GM18519 (cell line): ENCODE measurements at regions not wholly inside any gene's neighbourhood (a gene's known extent, or its start where the extent isn't known, plus 50 kb on each side); places are given as distances from the start of the nearest gene placed in this dataset.

Experiments used
- ATAC-seq: cut with Tn5 transposase; IDR thresholded peaks from one replicate; pipeline ENCODE4 v1.9.1; 2021; ENCODE audit warnings: mild to moderate bottlenecking, moderate library complexity; ENCODE audit not compliant: unreplicated experiment, low FRiP score

- no peak for ATAC-seq
Observed at GRCh38 chr3:111244760-111245159, 173.1 kb downstream of the NECTIN3 start.

DNA sequence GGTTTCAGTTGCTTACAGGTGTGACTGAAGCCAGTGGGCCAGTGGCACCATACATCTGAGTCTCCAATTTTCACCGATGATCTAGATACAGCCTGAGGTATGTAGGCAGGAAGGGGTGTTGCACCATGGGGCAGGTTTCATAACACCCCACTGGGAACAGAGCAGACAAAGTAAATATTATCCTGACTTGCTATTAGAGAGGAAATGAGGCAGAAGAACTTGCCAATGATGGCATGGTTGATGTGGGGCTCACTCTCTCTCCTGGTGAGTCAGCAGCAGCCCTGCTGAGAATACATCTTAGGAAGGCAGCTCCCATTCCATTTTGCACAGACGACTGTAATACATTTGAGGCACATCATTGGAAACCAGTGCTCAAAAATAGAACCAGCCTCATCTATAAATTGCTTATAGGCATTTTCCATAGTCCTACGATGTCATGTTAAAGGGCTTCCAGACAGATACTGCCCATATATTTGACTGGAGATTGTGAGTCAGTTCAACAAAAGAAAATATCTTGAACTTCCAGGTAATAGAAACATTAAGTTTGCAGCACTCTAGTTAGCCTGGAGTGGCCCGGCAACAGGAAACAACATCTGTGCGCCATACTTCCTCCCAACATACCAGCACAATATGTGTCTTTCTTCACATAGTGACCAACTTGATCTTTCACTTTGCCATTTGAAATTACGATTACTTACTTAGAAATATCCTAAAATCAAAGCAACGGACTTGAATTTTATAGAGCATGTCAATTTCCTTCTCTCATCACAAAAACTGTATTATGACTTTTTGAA lies 175.5 kb downstream of the NECTIN3 start:
- no peak for ATAC-seq

- no peak for ATAC-seq
Observed at GRCh38 chr3:111248406-111248805, 176.8 kb downstream of the NECTIN3 start.

- ATAC-seq = no peak
Observed at GRCh38 chr3:111249421-111249820, 177.8 kb downstream of the NECTIN3 start.

DNA sequence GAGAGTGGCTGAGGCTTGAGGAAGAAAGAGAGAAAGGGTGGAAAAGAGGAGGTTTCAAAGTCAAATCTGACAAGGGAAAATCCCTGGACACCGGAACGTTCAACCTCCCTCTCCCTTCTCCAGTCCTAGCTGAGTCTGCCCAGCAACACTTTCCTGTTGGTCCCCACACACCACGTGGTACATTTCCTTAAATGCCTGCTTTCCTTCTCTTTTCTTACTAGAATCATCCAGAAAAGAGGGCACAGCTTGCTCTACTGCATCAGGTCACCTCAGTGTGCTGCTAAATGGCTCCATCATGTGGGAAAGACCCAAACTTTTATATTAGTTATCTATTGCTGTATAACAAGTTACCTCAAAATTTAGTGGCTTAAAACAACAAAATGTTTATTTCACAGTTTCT lies 181.2 kb downstream of the NECTIN3 start:
- peak; percentile 59 for ATAC-seq

- no peak for ATAC-seq
Observed at GRCh38 chr3:111253733-111254132, 182.1 kb downstream of the NECTIN3 start.

DNA sequence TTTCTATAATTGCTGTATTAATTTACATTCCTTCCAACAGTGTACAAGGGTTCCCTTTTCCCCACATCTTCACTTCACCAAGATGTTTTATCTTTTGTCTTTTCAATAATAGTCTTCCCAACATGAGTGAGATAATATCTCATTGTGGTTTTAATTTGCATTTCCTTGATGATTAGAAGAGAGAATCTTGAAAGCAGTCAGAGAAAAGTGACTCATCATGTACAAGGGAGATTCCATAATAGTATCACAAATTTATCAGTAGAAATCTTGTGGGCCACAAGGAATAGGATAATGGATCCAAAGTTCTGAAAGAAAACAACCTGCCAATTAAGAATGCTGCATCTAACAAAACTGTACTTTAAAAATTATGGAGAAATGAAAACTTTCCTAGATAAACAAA lies 189.3 kb downstream of the NECTIN3 start:
- ATAC-seq = peak; percentile 85

DNA sequence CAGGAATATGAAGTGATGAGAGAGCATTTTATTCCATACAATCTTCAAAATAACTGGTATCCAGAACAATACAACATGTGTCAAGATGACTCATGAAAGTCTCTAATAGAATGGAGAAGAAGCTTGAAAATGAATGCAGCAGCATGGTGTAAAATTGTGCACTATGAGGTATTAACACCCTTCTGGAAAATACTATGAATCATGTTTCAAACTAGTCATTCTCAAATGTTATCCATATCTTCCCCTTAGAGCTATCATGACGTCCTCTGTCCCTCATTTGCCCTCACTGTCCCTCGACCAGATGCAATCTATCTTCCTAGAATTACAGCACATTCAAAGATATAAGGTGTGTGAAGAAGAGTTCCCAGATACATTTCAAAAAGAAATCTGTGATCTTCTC lies 198.2 kb downstream of the NECTIN3 start:
- no peak for ATAC-seq

GRCh38 chr3:111277226-111277625 lies 205.6 kb downstream of the NECTIN3 start:
- no peak for ATAC-seq

GRCh38 chr3:111278959-111279358 lies 207.3 kb downstream of the NECTIN3 start:
- ATAC-seq = no peak

DNA sequence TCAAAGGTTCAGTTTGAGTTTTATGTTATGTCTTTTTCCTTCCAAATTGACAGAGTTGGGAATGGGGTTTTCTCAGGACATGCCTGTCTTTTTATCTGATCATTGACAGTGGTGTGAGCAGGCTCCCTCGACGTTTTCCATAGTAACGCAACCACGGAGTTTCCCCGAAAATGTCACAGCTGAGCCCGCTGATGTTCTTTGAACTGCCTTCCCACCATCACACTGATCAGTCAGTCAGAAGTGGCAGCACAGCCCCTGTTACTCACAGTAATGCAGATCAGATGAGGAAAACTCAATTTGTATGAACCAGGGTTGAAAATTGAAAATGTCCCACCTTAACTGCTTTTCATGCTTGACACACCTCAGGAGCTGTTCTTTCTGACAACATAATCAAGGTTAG lies 210.4 kb downstream of the NECTIN3 start:
- no peak for ATAC-seq

DNA sequence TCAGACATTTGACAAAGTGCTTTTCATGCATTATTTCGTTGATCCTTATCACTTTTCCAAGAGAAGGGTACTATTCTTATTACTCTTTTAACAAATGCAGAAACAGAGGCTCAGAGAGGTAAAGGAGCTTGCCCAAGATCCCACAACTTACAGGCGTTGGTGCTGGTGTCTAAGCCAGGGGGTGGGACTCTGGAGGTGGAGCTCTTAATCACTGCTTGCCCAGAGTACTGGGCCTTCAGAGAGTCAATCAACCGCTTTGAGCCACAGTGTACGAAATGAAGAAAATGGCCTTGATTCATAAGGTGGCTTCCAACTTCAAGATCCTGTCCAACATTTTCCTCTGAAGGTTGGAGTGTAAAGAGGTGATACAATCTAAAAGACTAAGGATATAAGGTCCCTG lies 211.5 kb downstream of the NECTIN3 start:
- ATAC-seq = no peak

DNA sequence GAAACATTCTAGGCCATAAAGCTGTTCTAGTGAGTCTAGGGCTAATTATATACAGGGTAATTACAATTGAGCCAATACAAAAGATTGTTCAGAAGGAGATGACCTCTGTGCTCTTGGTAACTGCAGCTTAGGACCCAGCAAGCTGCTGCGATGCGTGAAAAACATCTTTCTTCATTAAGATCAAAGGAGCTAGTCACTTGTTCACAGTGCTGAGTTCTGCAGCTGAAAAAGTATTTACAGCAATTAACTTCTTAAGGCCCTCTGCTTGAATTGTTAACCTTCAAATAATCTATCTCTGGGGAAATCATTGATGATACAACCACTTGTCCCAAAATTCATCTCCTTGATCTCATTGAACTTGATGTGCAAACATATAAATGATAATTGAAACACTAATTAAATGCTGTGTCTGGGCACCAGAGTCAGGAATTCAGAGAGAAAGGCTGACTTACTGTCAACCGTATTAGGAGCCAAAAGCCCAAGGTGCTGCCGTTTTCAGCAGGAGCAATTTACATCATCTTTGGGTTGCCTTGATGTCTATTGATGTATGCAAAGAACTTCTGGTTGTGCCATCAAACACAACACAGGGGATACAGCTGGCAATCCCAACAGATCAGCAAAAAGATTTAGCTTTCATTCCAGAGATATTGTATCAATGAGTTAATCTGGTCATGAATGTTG lies 213.0 kb downstream of the NECTIN3 start:
- ATAC-seq = no peak

DNA sequence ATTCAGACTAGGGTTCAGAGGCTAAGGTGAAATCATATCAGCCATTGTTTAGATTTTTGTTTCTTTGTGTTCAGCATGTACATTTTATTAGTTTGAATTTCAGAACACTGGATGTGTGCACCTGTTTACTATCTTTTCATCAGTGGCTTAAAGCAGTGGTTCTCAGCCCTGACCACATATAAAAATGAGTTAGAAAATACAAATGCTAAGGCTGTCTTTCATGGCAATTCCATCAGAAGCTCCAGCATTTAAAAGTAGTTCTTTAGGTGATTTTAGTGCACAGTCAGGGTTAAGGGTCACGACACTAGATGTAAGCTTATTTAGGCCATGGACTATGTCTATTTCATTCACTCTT lies 213.5 kb downstream of the NECTIN3 start:
- no peak for ATAC-seq

- no peak for ATAC-seq
Observed at GRCh38 chr3:111285694-111286093, 214.1 kb downstream of the NECTIN3 start.

DNA sequence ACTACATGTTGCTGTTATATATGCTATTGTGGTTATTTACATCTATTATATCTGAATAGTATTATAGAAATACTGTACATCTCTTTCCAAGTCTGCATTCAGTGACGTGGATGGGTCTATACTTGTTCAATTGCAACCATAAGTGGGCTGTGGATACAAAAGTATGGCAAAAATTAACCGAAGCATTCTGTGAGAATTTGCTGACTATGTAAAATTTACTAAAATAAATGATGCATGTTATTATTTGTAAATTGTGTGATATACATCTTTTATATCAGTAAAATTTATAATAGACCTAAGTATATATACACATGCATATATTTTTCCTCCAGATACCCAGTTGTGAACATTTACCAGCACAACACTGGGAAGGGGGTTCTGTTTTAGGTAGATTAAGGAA lies 215.1 kb downstream of the NECTIN3 start:
- no peak for ATAC-seq

GRCh38 chr3:111292117-111292516 lies 220.5 kb downstream of the NECTIN3 start:
- no peak for ATAC-seq

DNA sequence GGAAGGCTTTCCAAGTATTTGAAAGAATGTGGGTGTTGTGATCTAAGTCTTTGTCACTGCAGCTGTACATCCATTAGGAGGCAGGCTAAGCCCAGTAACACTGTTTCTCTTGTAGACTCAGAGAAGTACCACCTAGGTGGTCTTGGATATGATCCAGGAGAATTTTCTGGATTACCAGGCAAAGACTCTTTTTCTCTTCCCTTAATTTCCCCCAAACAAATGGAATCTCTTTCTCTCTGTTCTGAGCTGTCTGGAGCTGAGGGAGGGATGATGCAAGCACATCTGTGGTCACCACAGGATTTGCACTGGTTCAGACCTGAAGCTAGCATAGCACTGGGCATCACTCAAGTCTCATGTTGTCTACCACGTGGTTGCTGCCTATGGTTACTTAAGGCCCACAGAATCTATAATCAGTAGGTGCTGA lies 227.6 kb downstream of the NECTIN3 start:
- no peak for ATAC-seq

DNA sequence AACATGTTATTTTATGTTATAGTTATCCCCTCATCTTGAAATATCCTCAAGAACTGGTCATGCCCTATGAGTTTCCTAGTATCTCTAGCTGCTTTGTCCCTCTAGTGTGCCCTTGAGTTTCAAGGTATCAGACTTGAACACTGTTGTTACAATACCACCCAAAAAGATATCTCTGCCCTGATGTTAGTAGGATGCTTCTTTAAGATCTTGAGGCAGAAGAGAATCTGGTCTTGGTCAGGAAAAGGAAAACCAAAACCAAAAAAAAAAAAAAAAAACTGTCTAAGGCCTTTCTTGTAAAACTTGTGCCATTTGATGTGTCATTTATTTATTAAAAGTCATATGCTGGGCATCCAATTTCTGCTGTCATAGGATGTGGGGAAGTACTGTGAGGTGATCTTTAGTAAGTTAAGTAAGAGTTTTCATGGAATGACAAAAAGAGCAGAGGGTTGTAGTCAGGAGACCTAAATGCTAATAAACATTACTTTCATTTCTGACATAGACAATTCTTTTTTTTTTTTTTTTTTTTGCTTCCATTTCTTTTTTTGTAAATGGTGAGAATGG lies 229.7 kb downstream of the NECTIN3 start:
- ATAC-seq = no peak

- ATAC-seq = no peak
Observed at GRCh38 chr3:111302063-111302462, 230.4 kb downstream of the NECTIN3 start.

- no peak for ATAC-seq
Observed at GRCh38 chr3:111303760-111304159, 232.1 kb downstream of the NECTIN3 start.

DNA sequence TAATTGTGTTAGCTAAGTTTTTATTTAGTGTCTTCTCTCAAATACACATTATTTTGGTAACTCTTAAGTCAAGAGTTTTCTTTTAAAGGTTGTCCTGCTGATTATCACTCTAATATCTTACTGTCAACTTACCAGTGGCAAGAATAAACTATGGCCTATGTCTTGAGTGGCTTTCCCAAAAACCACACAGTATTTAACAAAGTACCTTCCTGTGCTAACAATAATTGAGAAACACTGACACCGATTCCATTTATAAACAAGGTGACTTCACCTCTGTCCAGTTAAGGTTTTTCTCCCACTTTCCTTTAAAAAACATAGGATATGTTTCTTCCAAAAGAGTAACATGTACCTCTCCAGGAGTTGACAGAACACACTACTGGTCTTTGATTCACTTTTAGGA lies 234.3 kb upstream of the CD96 start:
- ATAC-seq = no peak
